Ovary (tissue), 3 donors: ENCODE measurements at regions not wholly inside any gene's neighbourhood (a gene's known extent, or its start where the extent isn't known, plus 50 kb on each side); places are given as distances from the start of the nearest gene placed in this dataset.

ENCODE experiments used
- CTCF ChIP-seq, 3 donors: fragments of 450-650 bp in 2 of 3; fragments of 200-600 bp in 1 of 3; IDR thresholded peaks; one replicate each; pipeline versions ENCODE4 v1.5.1 to v1.8.0; 2016 to 2022; ENCODE audit warnings: antibody characterized with exemption in 3 of 3, mild to moderate bottlenecking in 1 of 3
- POLR2A ChIP-seq: fragments of 450-650 bp; IDR thresholded peaks from one replicate; pipeline ENCODE4 v1.6.1; 2017; ENCODE audit warnings: antibody characterized with exemption, mild to moderate bottlenecking, moderate library complexity
- donor health status: DM: no; HTN: no; CAD: no.

DNA sequence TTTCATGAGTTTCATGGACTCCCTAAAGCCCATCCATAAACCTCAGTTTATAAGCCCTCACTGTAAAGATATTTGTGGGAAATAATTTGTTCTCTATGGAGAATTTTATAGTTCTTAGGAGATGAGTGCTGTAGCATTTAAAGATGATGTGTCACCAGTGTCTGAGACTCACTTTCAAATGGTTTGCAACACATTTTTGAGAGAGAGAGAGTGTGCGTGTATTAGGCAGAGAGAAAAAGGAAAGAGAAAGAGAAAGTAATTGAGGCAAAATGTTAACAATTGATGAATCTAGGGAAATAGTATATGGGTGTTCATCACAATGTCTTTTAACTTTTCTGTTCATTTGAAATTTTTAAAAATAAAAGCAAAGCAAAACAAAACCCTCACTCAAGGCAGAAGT, 479.0 kb downstream of the ZSWIM6 start:
- TF ChIP-seq CTCF (IDR thresholded peaks at IDR 0.05): no peak
- TF ChIP-seq POLR2A: no peak
